ENCODE measurements at regions not wholly inside any gene's neighbourhood (a gene's known extent, or its start where the extent isn't known, plus 50 kb on each side); places are given as distances from the start of the nearest gene placed in this dataset.
A peak's percentile ranks its signal among the peaks of the same experiment; 100 is the strongest.

- no peak for TF ChIP-seq ZNF142 (CRISPR knock-in tag; IDR thresholded peaks at IDR 0.05)
- TF ChIP-seq SP2 (CRISPR knock-in tag; IDR thresholded peaks at IDR 0.05) = no peak
- no peak for TF ChIP-seq ZNF513 (CRISPR knock-in tag; conservative IDR thresholded peaks at IDR 0.05)
- no peak for TF ChIP-seq CENPT (CRISPR knock-in tag; IDR thresholded peaks at IDR 0.05; ENCODE audit: low read depth)
- no peak for TF ChIP-seq CENPX (CRISPR knock-in tag; IDR thresholded peaks at IDR 0.05)
- TF ChIP-seq PRPF4 (IDR thresholded peaks at IDR 0.05; ENCODE audit: low read depth, low read length, poor library complexity, severe bottlenecking) = no peak
- peak; percentile 76 for TF ChIP-seq BCL6 (CRISPR knock-in tag; IDR thresholded peaks at IDR 0.05)
- peak; percentile 90 for TF ChIP-seq KDM1A (CRISPR knock-in tag; IDR thresholded peaks at IDR 0.05)
- TF ChIP-seq ZNF639 (CRISPR knock-in tag; conservative IDR thresholded peaks at IDR 0.05) = no peak
- peak; percentile 37; the same call in 1 of the 2 replicates for TF ChIP-seq TFAP4 (IDR thresholded peaks at IDR 0.05; ENCODE audit: borderline replicate concordance, low read depth)
- TF ChIP-seq HNRNPK (IDR thresholded peaks at IDR 0.05; ENCODE audit: low read depth, low read length, poor library complexity, severe bottlenecking) = no peak
- no peak for TF ChIP-seq ZNF562 (CRISPR knock-in tag; IDR thresholded peaks at IDR 0.05; ENCODE audit: borderline replicate concordance)
- TF ChIP-seq BRD4 (CRISPR knock-in tag; IDR thresholded peaks at IDR 0.05) = no peak
- TF ChIP-seq ZNF773 (CRISPR knock-in tag; IDR thresholded peaks at IDR 0.05; ENCODE audit: borderline replicate concordance) = no peak
- no peak for TF ChIP-seq AHR (CRISPR knock-in tag; IDR thresholded peaks at IDR 0.05)
- TF ChIP-seq MTERF4 (CRISPR knock-in tag; IDR thresholded peaks at IDR 0.05) = no peak
- no peak for TF ChIP-seq ATF4 (CRISPR knock-in tag; IDR thresholded peaks at IDR 0.05)
These were observed 97.4 kb upstream of the DST start (continued) for GRCh38 chr6:56739836-56740815.

Measured in HepG2 (cell line).